ENCODE measurements at regions not wholly inside any gene's neighbourhood (a gene's known extent, or its start where the extent isn't known, plus 50 kb on each side); places are given as distances from the start of the nearest gene placed in this dataset.

- TF ChIP-seq CTCF (conservative IDR thresholded peaks at IDR 0.05), result no peak
- TF ChIP-seq ZFX (IDR thresholded peaks at IDR 0.05), result no peak
Observed at GRCh38 chr18:28287146-28287545, 110.2 kb upstream of the CDH2 start.
